ENCODE measurements at regions not wholly inside any gene's neighbourhood (a gene's known extent, or its start where the extent isn't known, plus 50 kb on each side); places are given as distances from the start of the nearest gene placed in this dataset.
A peak's percentile ranks its signal among the peaks of the same experiment; 100 is the strongest.

- DNase-seq (ENCODE audit: low read depth, low spot score) = no peak
- in situ Hi-C loops (cut with HindIII; ENCODE audit: low pct_unique_long_range_greater_than_20kb, low sequenced_read_pairs) = loop anchor here (25.0 kb wide), 1 partner anchor 127 kb away; no protein-coding TSS in a partner anchor
Observed at GRCh38 chr17:77884967-77885641, 73.4 kb upstream of the TNRC6C start.

- in situ Hi-C loops (cut with HindIII; ENCODE audit: low pct_unique_long_range_greater_than_20kb, low sequenced_read_pairs) = loop anchor here (25.0 kb wide), 1 partner anchor 126 kb away; no protein-coding TSS in a partner anchor
- DNase-seq (ENCODE audit: low read depth, low spot score) = no peak
Observed at GRCh38 chr17:77885678-77886386, 72.7 kb upstream of the TNRC6C start.

- in situ Hi-C loops (cut with HindIII; ENCODE audit: low pct_unique_long_range_greater_than_20kb, low sequenced_read_pairs) = loop anchor here (25.0 kb wide), 1 partner anchor 126 kb away; no protein-coding TSS in a partner anchor
- no peak for DNase-seq (ENCODE audit: low read depth, low spot score)
Observed at GRCh38 chr17:77886387-77886728, 72.1 kb upstream of the TNRC6C start.

- in situ Hi-C loops (cut with HindIII; ENCODE audit: low pct_unique_long_range_greater_than_20kb, low sequenced_read_pairs) = loop anchor here (25.0 kb wide), 1 partner anchor 125 kb away; no protein-coding TSS in a partner anchor
Observed at GRCh38 chr17:77887110-77887463, 71.4 kb upstream of the TNRC6C start.

GRCh38 chr17:77887464-77888241 is 70.8 kb upstream of the TNRC6C start:
- in situ Hi-C loops (cut with HindIII; ENCODE audit: low pct_unique_long_range_greater_than_20kb, low sequenced_read_pairs) = loop anchor here (25.0 kb wide), 1 partner anchor 125 kb away; no protein-coding TSS in a partner anchor
- peak; percentile 57 for DNase-seq (ENCODE audit: low read depth, low spot score)

More at GRCh38 chr17:77887110-77887463, 71.4 kb upstream of the TNRC6C start:
- DNase-seq (ENCODE audit: low read depth, low spot score) = no peak

GRCh38 chr17:77888242-77889134 is 70.0 kb upstream of the TNRC6C start:
- no peak for DNase-seq (ENCODE audit: low read depth, low spot score)
- in situ Hi-C loops (cut with HindIII; ENCODE audit: low pct_unique_long_range_greater_than_20kb, low sequenced_read_pairs) = loop anchor here (25.0 kb wide), 1 partner anchor 124 kb away; no protein-coding TSS in a partner anchor

- no peak for DNase-seq (ENCODE audit: low read depth, low spot score)
- in situ Hi-C loops (cut with HindIII; ENCODE audit: low pct_unique_long_range_greater_than_20kb, low sequenced_read_pairs) = loop anchor here (25.0 kb wide), 1 partner anchor 123 kb away; no protein-coding TSS in a partner anchor
Observed at GRCh38 chr17:77889135-77889505, 69.4 kb upstream of the TNRC6C start.

GRCh38 chr17:77889866-77890760 is 68.4 kb upstream of the TNRC6C start:
- DNase-seq (ENCODE audit: low read depth, low spot score) = no peak
- in situ Hi-C loops (cut with HindIII; ENCODE audit: low pct_unique_long_range_greater_than_20kb, low sequenced_read_pairs) = loop anchor here (25.0 kb wide), 1 partner anchor 122 kb away; no protein-coding TSS in a partner anchor

GRCh38 chr17:77890771-77891170 is 67.7 kb upstream of the TNRC6C start:
- in situ Hi-C loops (cut with HindIII; ENCODE audit: low pct_unique_long_range_greater_than_20kb, low sequenced_read_pairs) = loop anchor here (25.0 kb wide), 1 partner anchor 122 kb away; no protein-coding TSS in a partner anchor
- no peak for DNase-seq (ENCODE audit: low read depth, low spot score)

- in situ Hi-C loops (cut with HindIII; ENCODE audit: low pct_unique_long_range_greater_than_20kb, low sequenced_read_pairs) = loop anchor here (25.0 kb wide), 1 partner anchor 121 kb away; no protein-coding TSS in a partner anchor
- no peak for DNase-seq (ENCODE audit: low read depth, low spot score)
Observed at GRCh38 chr17:77891602-77892001, 66.9 kb upstream of the TNRC6C start.

GRCh38 chr17:77892031-77892430 is 66.5 kb upstream of the TNRC6C start:
- no peak for DNase-seq (ENCODE audit: low read depth, low spot score)
- in situ Hi-C loops (cut with HindIII; ENCODE audit: low pct_unique_long_range_greater_than_20kb, low sequenced_read_pairs) = loop anchor here (25.0 kb wide), 1 partner anchor 120 kb away; no protein-coding TSS in a partner anchor

GRCh38 chr17:77892469-77893143 is 65.9 kb upstream of the TNRC6C start:
- peak; percentile 77 for DNase-seq (ENCODE audit: low read depth, low spot score)
- in situ Hi-C loops (cut with HindIII; ENCODE audit: low pct_unique_long_range_greater_than_20kb, low sequenced_read_pairs) = loop anchor here (25.0 kb wide), 1 partner anchor 120 kb away; no protein-coding TSS in a partner anchor

- DNase-seq (ENCODE audit: low read depth, low spot score) = no peak
- in situ Hi-C loops (cut with HindIII; ENCODE audit: low pct_unique_long_range_greater_than_20kb, low sequenced_read_pairs) = loop anchor here (25.0 kb wide), 1 partner anchor 119 kb away; no protein-coding TSS in a partner anchor
Observed at GRCh38 chr17:77893144-77894044, 65.1 kb upstream of the TNRC6C start.

- no peak for DNase-seq (ENCODE audit: low read depth, low spot score)
- in situ Hi-C loops (cut with HindIII; ENCODE audit: low pct_unique_long_range_greater_than_20kb, low sequenced_read_pairs) = loop anchor here (25.0 kb wide), 1 partner anchor 118 kb away; no protein-coding TSS in a partner anchor
Observed at GRCh38 chr17:77894126-77894956, 64.2 kb upstream of the TNRC6C start.
